Esophagus (tissue), 2 donors: ENCODE measurements at regions not wholly inside any gene's neighbourhood (a gene's known extent, or its start where the extent isn't known, plus 50 kb on each side); places are given as distances from the start of the nearest gene placed in this dataset.
"Not testable (repeated sequence)": the region's sequence is repeated elsewhere in the genome, so short reads cannot be mapped to it uniquely, and the experiment has no call there.

ENCODE experiments used
- H3K27ac ChIP-seq, 2 donors: one replicate each; pipeline ENCODE4 v1.5.1; 2013; ENCODE audit warnings: low read depth in 2 of 2, mild to moderate bottlenecking in 2 of 2, inconsistent platforms in 1 of 2, low read length in 1 of 2, moderate library complexity in 1 of 2
- H3K27me3 ChIP-seq, 2 donors: one replicate each; pipeline ENCODE4 v1.6.1; 2013; ENCODE audit warnings: low read length in 2 of 2, control low read depth in 1 of 2, mild to moderate bottlenecking in 1 of 2; ENCODE audit not compliant: insufficient read depth in 2 of 2, control insufficient read depth in 1 of 2
- H3K36me3 ChIP-seq, 2 donors: one replicate each; pipeline ENCODE4 v1.6.1; 2013; ENCODE audit warnings: low read length in 1 of 2; ENCODE audit not compliant: control insufficient read depth in 2 of 2, insufficient read depth in 2 of 2
- H3K4me1 ChIP-seq, 2 donors: one replicate each; pipeline ENCODE4 v1.6.1; 2013; ENCODE audit warnings: low read length in 1 of 2; ENCODE audit not compliant: control insufficient read depth in 2 of 2, insufficient read depth in 2 of 2
- H3K4me3 ChIP-seq, 2 donors: one replicate each; pipeline ENCODE4 v1.5.1; 2013; ENCODE audit warnings: low read length in 2 of 2, mild to moderate bottlenecking in 2 of 2, low read depth in 1 of 2, moderate library complexity in 1 of 2
- H3K9me3 ChIP-seq, 2 donors: one replicate each; pipeline ENCODE4 v1.6.1; 2013; ENCODE audit warnings: mild to moderate bottlenecking in 2 of 2, low read depth in 1 of 2, low read length in 1 of 2, moderate library complexity in 1 of 2; ENCODE audit not compliant: control insufficient read depth in 2 of 2, insufficient read depth in 1 of 2
- WGBS, 2 donors: extraction: QIAGEN DNeasy Blood & Tissue Kit; methylation state at CpG; one replicate each; pipeline ENCODE4 v1.1.7; 2013; 5-methylcytosine and 5-hydroxymethylcytosine counted together
- donor health status: healthy with polysubstance abuse.
- donor health status: Bipolar disorder and iron deficiency.

DNA sequence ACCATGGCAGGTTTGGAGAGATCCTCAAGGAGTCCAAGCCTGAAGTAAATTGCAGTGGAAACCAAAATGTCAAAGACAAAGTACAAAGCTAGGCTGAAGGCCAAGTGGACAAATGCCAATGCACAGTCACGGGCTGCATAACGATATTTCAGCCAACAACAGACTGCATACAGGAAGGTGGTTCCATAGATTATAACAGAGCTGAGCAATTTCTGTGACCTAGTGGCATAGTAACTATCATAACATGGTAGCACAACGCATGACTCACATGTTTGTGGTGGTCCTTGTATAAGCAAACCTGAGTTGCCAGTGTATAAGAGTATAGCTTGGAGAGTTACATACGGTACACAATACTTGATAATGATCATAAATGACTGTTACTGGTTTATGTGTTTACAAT, 152.2 kb downstream of the KLRB1 start:
- 28 to 36% methylated on average over 4 of the region's 4 CpGs for WGBS, 2 donors
- not testable (repeated sequence) for H3K36me3 ChIP-seq, H3K9me3 ChIP-seq, H3K27ac ChIP-seq, H3K27me3 ChIP-seq, H3K4me3 ChIP-seq, H3K4me1 ChIP-seq

DNA sequence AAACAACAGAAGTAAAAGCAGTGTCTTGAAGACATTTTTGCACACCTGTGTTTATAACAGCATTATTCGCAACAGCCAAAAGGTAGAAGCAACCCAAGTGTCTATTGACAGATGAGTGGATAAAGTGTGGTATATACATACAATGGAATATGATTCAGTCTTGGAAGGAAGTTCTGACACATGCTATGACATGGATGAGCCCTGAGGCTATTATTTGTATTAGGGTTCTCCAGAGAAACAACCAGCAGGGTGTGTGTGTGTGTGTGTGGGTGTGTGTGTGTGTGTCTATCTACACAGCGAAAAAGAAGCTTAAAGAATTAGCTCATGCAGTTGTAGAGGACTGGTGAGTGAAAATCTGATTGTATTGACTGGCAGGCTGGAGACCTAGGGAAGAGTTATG, 153.7 kb downstream of the KLRB1 start:
- H3K4me1 ChIP-seq = not testable (repeated sequence)
- WGBS, 2 donors = 64 to 72% methylated on average over 2 of the region's 2 CpGs

DNA sequence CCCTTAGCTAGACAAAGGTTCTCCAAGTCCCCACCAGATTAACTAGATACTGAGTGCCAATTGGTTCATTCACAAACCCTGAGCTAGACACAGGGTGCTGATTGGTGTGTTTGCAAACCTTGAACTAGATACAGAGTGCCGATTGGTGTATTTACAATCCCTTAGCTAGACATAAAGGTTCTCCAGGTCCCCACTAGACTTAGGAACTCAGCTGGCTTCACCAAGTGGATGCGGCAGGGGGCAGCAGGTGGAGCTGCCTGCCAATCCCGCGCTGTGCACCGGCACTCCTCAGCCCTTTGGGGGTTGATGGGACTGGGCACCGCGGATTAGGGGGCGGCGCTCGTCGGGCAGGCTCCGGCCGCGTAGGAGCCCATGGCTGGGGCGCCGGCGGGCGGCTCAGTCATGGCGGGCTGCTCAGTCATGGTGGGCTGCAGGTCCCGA, 157.6 kb downstream of the KLRB1 start:
- WGBS, 2 donors = 92 to 95% methylated on average over 14 to 20 of the region's 20 CpGs
- not testable (repeated sequence) for H3K36me3 ChIP-seq, H3K4me1 ChIP-seq, H3K27ac ChIP-seq, H3K9me3 ChIP-seq, H3K27me3 ChIP-seq, H3K4me3 ChIP-seq

More for the DNA sequence above, 153.7 kb downstream of the KLRB1 start:
- H3K36me3 ChIP-seq, H3K27ac ChIP-seq, H3K4me3 ChIP-seq, H3K27me3 ChIP-seq, H3K9me3 ChIP-seq: not testable (repeated sequence)

DNA sequence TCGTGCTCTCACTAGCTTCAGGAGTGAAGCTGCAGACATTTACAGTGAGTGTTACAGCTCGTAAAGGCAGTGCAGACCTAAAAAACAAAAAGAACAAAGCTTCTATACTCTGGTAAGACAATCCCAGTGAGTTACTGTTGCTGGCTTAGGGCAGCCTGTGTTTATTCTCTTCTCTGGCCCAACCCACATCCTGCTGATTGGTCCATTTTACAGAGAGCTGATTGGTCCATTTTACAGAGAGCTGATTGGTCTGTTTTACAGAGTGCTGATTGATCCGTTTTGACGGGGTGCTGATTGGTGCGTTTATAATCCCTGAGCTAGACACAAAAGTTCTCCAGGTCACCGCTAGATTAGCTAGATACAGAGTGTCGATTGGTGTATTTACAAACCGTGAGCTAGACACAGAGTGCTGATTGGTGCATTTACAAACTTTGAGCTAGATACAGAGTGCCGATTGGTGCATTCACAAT, 158.0 kb downstream of the KLRB1 start:
- H3K9me3 ChIP-seq, H3K27me3 ChIP-seq, H3K4me1 ChIP-seq, H3K36me3 ChIP-seq, H3K4me3 ChIP-seq, H3K27ac ChIP-seq: not testable (repeated sequence)
- 89% methylated on average over 9 of the region's 9 CpGs for WGBS, 2 donors

DNA sequence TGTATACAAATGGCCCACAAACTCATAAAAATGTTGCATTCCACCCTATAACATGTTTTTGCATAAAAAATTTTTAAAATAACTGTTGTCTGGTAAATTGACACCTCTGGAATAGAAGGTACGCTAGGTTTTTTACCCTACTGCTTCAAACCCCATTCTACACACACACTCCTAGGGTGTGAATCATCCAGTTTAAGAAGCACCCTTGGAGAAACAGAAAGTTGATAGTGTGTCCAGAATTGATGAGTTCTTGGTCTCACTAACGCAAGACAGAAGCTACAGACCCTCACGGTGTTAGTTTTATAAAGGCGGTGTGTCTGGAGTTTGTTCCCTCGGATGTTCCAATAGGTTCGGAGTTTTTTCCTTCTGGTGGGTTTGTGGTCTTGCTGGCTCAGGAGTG, 158.5 kb downstream of the KLRB1 start:
- Histone ChIP-seq H3K27ac (no peak overlapping the region), H3K4me1 (no peaks in the 10 kb centered on the region), H3K27me3 (no peaks in the 10 kb centered on the region), H3K36me3 (no peaks in the 10 kb centered on the region), H3K9me3 (no peaks in the 10 kb centered on the region), H3K4me3 (no peak overlapping the region)
- WGBS, 2 donors = 67 to 68% methylated on average over 6 of the region's 6 CpGs

DNA sequence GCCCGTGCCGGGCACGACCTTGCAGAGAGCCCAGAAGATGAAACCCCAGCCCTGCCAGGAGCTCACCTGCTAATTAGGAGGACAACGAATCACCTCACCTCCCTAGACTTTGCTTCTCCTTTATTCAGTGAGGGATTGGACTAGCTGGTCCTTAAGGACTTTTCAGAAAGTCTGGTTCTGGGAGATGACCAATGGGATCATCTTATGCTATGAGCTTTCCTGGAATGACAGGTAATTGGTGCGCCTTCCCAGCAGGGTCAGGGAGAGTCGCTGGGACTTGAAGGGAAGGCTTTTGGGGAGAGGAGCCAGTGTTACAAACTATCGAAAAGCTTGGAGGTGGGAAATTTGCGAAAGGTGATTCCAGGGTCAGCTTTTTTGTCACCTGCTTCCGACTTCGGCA, 159.1 kb downstream of the KLRB1 start:
- H3K4me1 ChIP-seq, H3K9me3 ChIP-seq, H3K27ac ChIP-seq, H3K27me3 ChIP-seq, H3K36me3 ChIP-seq: not testable (repeated sequence)
- WGBS, 2 donors = 21 to 29% methylated on average over 6 to 9 of the region's 10 CpGs
- H3K4me3 ChIP-seq = peak overlapping the region; percentile 37 to 65

DNA sequence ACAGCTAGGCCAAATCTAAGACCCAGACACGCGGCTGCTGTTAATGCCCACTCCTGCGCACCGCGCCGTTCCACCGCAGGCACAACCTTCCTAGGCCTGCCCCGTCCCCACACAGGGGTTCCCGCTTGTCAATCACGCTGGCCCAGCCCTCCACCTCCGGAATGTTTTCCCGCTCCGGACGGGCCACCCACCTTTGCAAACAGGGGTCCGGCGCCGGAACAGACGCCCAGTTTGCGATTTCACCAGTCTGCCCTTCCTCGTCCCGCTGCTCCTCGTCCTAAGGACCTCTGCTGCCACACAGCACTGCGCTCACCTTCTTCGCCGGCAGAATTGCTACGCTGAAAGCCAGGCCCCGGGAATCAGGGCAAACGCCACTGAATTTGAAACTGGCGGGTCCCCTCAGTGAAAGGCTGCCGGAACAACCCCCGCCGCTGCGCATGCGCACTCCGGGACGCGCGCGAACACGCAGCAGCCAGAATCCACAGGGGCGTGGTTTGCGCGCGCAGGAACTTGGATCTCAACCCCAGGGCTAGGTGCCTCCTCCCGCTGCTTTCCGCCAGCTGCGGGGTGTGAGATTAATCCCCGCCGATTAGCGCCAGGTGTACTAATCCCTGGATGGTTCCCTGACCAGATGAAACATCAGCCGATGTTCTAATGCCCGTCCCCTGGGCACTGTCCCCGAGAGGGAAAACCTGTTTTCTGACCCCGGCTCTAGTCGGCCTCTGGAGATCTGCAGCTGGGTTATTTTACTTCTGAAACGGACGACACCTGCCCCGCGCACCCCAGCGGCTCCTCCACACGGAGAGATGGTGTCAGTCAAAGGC, 159.7 kb downstream of the KLRB1 start:
- 0% methylated on average over 59 to 61 of the region's 61 CpGs for WGBS, 2 donors
- not testable (repeated sequence) for H3K4me1 ChIP-seq

DNA sequence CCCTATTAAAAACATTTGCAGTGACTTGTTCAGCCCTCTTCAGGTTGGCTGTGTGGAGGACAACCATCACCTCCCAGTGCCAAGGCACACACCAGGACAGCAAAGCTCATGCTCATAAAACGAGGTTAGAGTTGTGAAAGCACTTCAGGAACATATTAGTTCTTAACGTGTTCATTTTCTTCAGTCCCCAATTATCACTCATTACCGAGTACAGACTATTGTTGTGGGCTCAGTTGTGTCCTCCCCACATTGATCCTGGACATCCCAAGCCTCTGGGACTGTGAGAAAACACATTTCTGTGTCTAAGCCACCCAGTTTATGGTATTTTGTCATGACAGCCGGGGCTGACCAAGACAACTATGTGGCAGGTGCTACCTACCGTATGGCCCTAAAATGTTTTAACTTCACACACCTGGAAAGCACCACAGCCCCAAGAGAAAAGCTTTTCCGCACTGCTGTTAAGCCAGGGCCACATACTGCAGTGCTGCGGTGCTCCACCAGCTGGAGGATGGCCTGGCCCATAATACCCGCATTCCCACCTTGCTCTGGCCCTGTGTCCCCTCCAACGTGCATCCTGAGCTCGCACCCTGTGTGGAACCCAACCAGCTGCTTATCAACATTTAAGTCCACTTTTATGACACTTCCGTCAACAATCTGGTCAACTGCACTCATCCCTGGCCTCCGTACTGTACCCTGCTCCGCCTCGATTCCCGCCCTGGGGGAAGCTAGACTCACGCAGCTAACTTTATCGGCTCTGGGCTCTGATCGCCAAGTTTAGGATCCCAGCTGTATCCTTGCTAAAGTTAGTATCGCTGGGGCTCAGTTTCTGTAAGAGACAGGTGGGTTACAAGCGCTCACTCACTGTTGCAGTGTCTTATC, 160.6 kb downstream of the KLRB1 start:
- not testable (repeated sequence) for H3K27ac ChIP-seq, H3K4me1 ChIP-seq, H3K36me3 ChIP-seq, H3K27me3 ChIP-seq, H3K9me3 ChIP-seq
- WGBS, 2 donors = 20 to 22% methylated on average over 16 to 17 of the region's 20 CpGs
- H3K4me3 ChIP-seq = peak overlapping the region; percentile 37 to 65

More for the DNA sequence above, 159.7 kb downstream of the KLRB1 start:
- Histone ChIP-seq H3K4me3 (peak overlapping the region; percentile 37 to 65), H3K27ac (peak overlapping the region; percentile 7 to 49)
- not testable (repeated sequence) for H3K27me3 ChIP-seq, H3K36me3 ChIP-seq, H3K9me3 ChIP-seq

DNA sequence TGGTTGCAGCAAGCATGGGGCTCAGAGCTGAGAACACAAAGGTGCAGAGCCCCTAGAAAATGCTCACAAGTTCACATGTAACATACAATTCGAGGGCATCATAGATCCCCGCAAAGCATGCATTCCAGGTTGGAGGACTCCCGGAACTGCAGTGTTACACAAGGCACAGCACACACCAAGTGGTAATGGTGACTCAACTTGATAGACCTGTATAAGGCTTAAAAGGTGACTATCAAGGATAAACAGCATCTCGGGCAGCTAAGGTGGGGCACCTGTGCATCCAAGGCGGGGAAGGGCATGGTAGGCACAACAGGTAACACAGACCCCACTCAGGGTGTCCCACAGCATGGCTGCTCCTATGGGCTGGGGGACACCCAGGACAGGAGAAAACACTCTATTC, 167.3 kb downstream of the KLRB1 start:
- H3K4me3 ChIP-seq, H3K27me3 ChIP-seq, H3K9me3 ChIP-seq, H3K4me1 ChIP-seq, H3K36me3 ChIP-seq, H3K27ac ChIP-seq: not testable (repeated sequence)
- 69% methylated on average over 3 of the region's 5 CpGs for WGBS, 2 donors
